SU-DHL-6 (cell line): ENCODE measurements at regions not wholly inside any gene's neighbourhood (a gene's known extent, or its start where the extent isn't known, plus 50 kb on each side); places are given as distances from the start of the nearest gene placed in this dataset.
"Not testable (repeated sequence)": the region's sequence is repeated elsewhere in the genome, so short reads cannot be mapped to it uniquely, and the experiment has no call there.

Experiments
- H2AFZ ChIP-seq: fragments of 200-600 bp; sonication (generic); 2 replicates; pipeline ENCODE4 v1.6.1; 2014; ENCODE audit warnings: low read depth, mild to moderate bottlenecking, moderate library complexity, mixed read lengths, antibody characterized with exemption, low read length; ENCODE audit not compliant: severe bottlenecking
- H3F3A ChIP-seq: fragments of 200-600 bp; shearing (Covaris generic); 2 replicates; pipeline ENCODE4 v1.6.0; 2016; ENCODE audit warnings: antibody characterized with exemption, mild to moderate bottlenecking; ENCODE audit not compliant: insufficient read depth
- H3K27ac ChIP-seq: fragments of 200-600 bp; sonication (generic); 2 replicates; pipeline ENCODE4 v1.5.1; 2016; ENCODE audit warnings: low read depth, mild to moderate bottlenecking, low read length, moderate library complexity, mixed read lengths
- H3K27me3 ChIP-seq: fragments of 200-600 bp; sonication (generic), shearing (Covaris generic); 2 replicates; pipeline ENCODE4 v1.6.0; 2014; ENCODE audit warnings: mild to moderate bottlenecking, low read length
- H3K36me3 ChIP-seq: fragments of 200-600 bp; sonication (generic); 2 replicates; pipeline ENCODE4 v1.6.1; 2014; ENCODE audit warnings: mild to moderate bottlenecking, low read length, mixed read lengths
- H3K4me2 ChIP-seq: fragments of 300-600, 200-600 bp; shearing (Covaris generic), sonication (generic); 2 replicates; pipeline ENCODE4 v1.6.0; 2014; ENCODE audit warnings: low read length, low read depth, mild to moderate bottlenecking; ENCODE audit not compliant: poor library complexity, severe bottlenecking
- H3K4me3 ChIP-seq: fragments of 200-600 bp; sonication (generic); 2 replicates; pipeline ENCODE4 v1.5.1; 2014; ENCODE audit warnings: antibody characterized with exemption, low read length, mild to moderate bottlenecking, mixed read lengths; ENCODE audit not compliant: insufficient read depth, poor library complexity, severe bottlenecking
- H3K79me2 ChIP-seq: fragments of 200-600 bp; sonication (generic); 2 replicates; pipeline ENCODE4 v1.6.1; 2014; ENCODE audit warnings: mild to moderate bottlenecking, low read length, moderate library complexity; ENCODE audit not compliant: insufficient read depth
- H3K9ac ChIP-seq: fragments of 200-600 bp; sonication (generic); 2 replicates; pipeline ENCODE4 v1.7.0; 2014; ENCODE audit warnings: mild to moderate bottlenecking, low read length
- H3K9me2 ChIP-seq: fragments of 200-600 bp; sonication (generic); replicated peaks from 2 replicates; pipeline ENCODE4 v1.6.1; 2014; ENCODE audit warnings: low read length; ENCODE audit not compliant: insufficient read depth
- H3K9me3 ChIP-seq: fragments of 200-600 bp; sonication (generic); 2 replicates; pipeline ENCODE4 v1.6.1; 2014; ENCODE audit warnings: low read length, mixed read lengths; ENCODE audit not compliant: insufficient read depth
- H4K20me1 ChIP-seq: fragments of 200-600 bp; sonication (generic); 2 replicates; pipeline ENCODE4 v1.6.1; 2014; ENCODE audit warnings: low read depth, mild to moderate bottlenecking, antibody characterized with exemption, low read length, moderate library complexity, mixed read lengths
- CTCF ChIP-seq: fragments of 200-600 bp; sonication (generic); IDR thresholded peaks from one replicate; pipeline ENCODE4 v1.5.1; 2017; ENCODE audit warnings: antibody characterized with exemption, mild to moderate bottlenecking, low read length, moderate library complexity; ENCODE audit not compliant: insufficient read depth, poor library complexity, severe bottlenecking
- EZH2phosphoT487 ChIP-seq: fragments of 200-600 bp; sonication (generic), shearing (Covaris generic); conservative IDR thresholded peaks from 2 replicates; pipeline ENCODE4 v1.6.1; 2018; ENCODE audit warnings: mild to moderate bottlenecking, antibody characterized with exemption, low read length, moderate library complexity, mixed read lengths

- H2AFZ ChIP-seq, H3K79me2 ChIP-seq, H3K27ac ChIP-seq, H4K20me1 ChIP-seq, H3F3A ChIP-seq, H3K9ac ChIP-seq, H3K9me3 ChIP-seq, H3K36me3 ChIP-seq, H3K9me2 ChIP-seq, H3K27me3 ChIP-seq, H3K4me3 ChIP-seq, H3K4me2 ChIP-seq: not testable (repeated sequence)
Observed at GRCh38 chr1:173376065-173376464, 101.1 kb upstream of the PRDX6 start.

GRCh38 chr1:173377266-173377665, 99.9 kb upstream of the PRDX6 start:
- Histone ChIP-seq H3K27ac (no peak overlapping the region), H3K9me3 (no peaks in the 10 kb centered on the region), H3K27me3 (no peaks in the 10 kb centered on the region), H4K20me1 (no peaks in the 10 kb centered on the region), H3K9me2 (no peaks in the 10 kb centered on the region), H3K79me2 (no peaks in the 10 kb centered on the region), H3K36me3 (no peaks in the 10 kb centered on the region), H3F3A (no peaks in the 10 kb centered on the region), H3K4me2 (no peak overlapping the region), H2AFZ (no peak overlapping the region), H3K9ac (no peak overlapping the region), H3K4me3 (no peak overlapping the region)
- TF ChIP-seq EZH2phosphoT487 (no peak), CTCF (no peak)

- no peaks in the 10 kb centered on the region for H3K27me3 ChIP-seq
- H3K9me3 ChIP-seq, result no peaks in the 10 kb centered on the region
- H3K27ac ChIP-seq, result no peak overlapping the region
- no peaks in the 10 kb centered on the region for H4K20me1 ChIP-seq
- H3K4me2 ChIP-seq, result no peak overlapping the region
- H3F3A ChIP-seq, result no peaks in the 10 kb centered on the region
- H3K4me3 ChIP-seq, result no peak overlapping the region
- H2AFZ ChIP-seq, result no peak overlapping the region
- no peaks in the 10 kb centered on the region for H3K9me2 ChIP-seq
- no peak overlapping the region for H3K9ac ChIP-seq
- H3K79me2 ChIP-seq, result no peaks in the 10 kb centered on the region
- no peaks in the 10 kb centered on the region for H3K36me3 ChIP-seq
- TF ChIP-seq EZH2phosphoT487 (no peak), CTCF (no peak)
Observed at GRCh38 chr1:173383351-173383750, 93.8 kb upstream of the PRDX6 start.

GRCh38 chr1:173388352-173388751, 88.8 kb upstream of the PRDX6 start:
- Histone ChIP-seq H3K9me3 (no peaks in the 10 kb centered on the region), H3K4me2 (no peak overlapping the region), H3K9me2 (no peaks in the 10 kb centered on the region), H3K9ac (no peak overlapping the region), H3K79me2 (no peaks in the 10 kb centered on the region), H3K4me3 (no peak overlapping the region), H4K20me1 (no peaks in the 10 kb centered on the region), H3K27ac (no peak overlapping the region), H3K27me3 (no peaks in the 10 kb centered on the region), H2AFZ (no peak overlapping the region), H3F3A (no peaks in the 10 kb centered on the region), H3K36me3 (no peaks in the 10 kb centered on the region)
- no peak for TF ChIP-seq CTCF
- no peak for TF ChIP-seq EZH2phosphoT487
